Neuronal stem cell (in vitro differentiated cells): ENCODE measurements at regions not wholly inside any gene's neighbourhood (a gene's known extent, or its start where the extent isn't known, plus 50 kb on each side); places are given as distances from the start of the nearest gene placed in this dataset.

Source experiments
- DNase-seq: peaks from one replicate; pipeline ENCODE4 v3.0.0-alpha.2; 2013; ENCODE audit warnings: low spot score
- H2AFZ ChIP-seq: one replicate; pipeline ENCODE4 v1.6.1; 2013; ENCODE audit warnings: mild to moderate bottlenecking, low read length, inconsistent platforms
- H2AK5ac ChIP-seq: 2 replicates; pipeline ENCODE4 v1.6.1; 2013; ENCODE audit warnings: low read depth, mild to moderate bottlenecking, inconsistent platforms, low read length, moderate library complexity, mixed read lengths
- H2BK120ac ChIP-seq: 2 replicates; pipeline ENCODE4 v1.6.1; 2013; ENCODE audit warnings: low read depth, mild to moderate bottlenecking, inconsistent platforms, low read length, moderate library complexity, mixed read lengths
- H2BK12ac ChIP-seq: one replicate; pipeline ENCODE4 v1.6.1; 2013; ENCODE audit warnings: low read length, inconsistent platforms
- H2BK15ac ChIP-seq: 2 replicates; pipeline ENCODE4 v1.6.1; 2013; ENCODE audit warnings: mild to moderate bottlenecking, low read length, inconsistent platforms, mixed read lengths
- H2BK5ac ChIP-seq: one replicate; pipeline ENCODE4 v1.6.1; 2013; ENCODE audit warnings: inconsistent platforms, mild to moderate bottlenecking, low read length, moderate library complexity
- H3K14ac ChIP-seq: one replicate; pipeline ENCODE4 v1.6.1; 2013; ENCODE audit warnings: low read length, inconsistent platforms
- H3K18ac ChIP-seq: 2 replicates; pipeline ENCODE4 v1.6.1; 2013; ENCODE audit warnings: low read length, inconsistent platforms
- H3K23ac ChIP-seq: 2 replicates; pipeline ENCODE4 v1.6.1; 2013; ENCODE audit warnings: low read depth, mild to moderate bottlenecking, mixed read lengths, low read length, inconsistent platforms; ENCODE audit not compliant: poor library complexity
- H3K27ac ChIP-seq: replicated peaks from 3 replicates; pipeline ENCODE4 v1.5.1; 2013; ENCODE audit warnings: low read length, inconsistent platforms
- H3K27me3 ChIP-seq, 3 experiments: 2 replicates each; pipeline ENCODE4 v1.6.1; 2013; ENCODE audit warnings: low read length in 3 of 3, mild to moderate bottlenecking in 2 of 3, inconsistent platforms in 1 of 3, low read depth in 1 of 3, mixed read lengths in 1 of 3, moderate library complexity in 1 of 3; ENCODE audit not compliant: control insufficient read depth in 3 of 3, insufficient read depth in 3 of 3
- H3K36me3 ChIP-seq, 2 donors: replicated peaks in 1 of 2; 2 replicates each; pipeline ENCODE4 v1.6.1; 2013; ENCODE audit warnings: low read length in 2 of 2; ENCODE audit not compliant: control insufficient read depth in 2 of 2, insufficient read depth in 2 of 2
- H3K4ac ChIP-seq: 2 replicates; pipeline ENCODE4 v1.6.1; 2013; ENCODE audit warnings: inconsistent platforms, mild to moderate bottlenecking, low read length, moderate library complexity
- H3K4me1 ChIP-seq, 2 donors: 1 replicate in 1 of 2; 2 replicates in 1 of 2; pipeline ENCODE4 v1.6.1; 2013; ENCODE audit warnings: low read length in 2 of 2, low read depth in 1 of 2; ENCODE audit not compliant: control insufficient read depth in 2 of 2, insufficient read depth in 1 of 2
- H3K4me2 ChIP-seq: one replicate; pipeline ENCODE4 v1.6.1; 2013; ENCODE audit warnings: mild to moderate bottlenecking, low read length, inconsistent platforms; ENCODE audit not compliant: insufficient read depth, poor library complexity, severe bottlenecking
- H3K4me3 ChIP-seq, 2 donors: 2 replicates each; pipeline ENCODE4 v1.5.1; 2013; ENCODE audit warnings: low read length in 2 of 2, mild to moderate bottlenecking in 2 of 2, inconsistent platforms in 1 of 2, moderate library complexity in 1 of 2
- H3K79me1 ChIP-seq: one replicate; pipeline ENCODE4 v1.6.1; 2013; ENCODE audit warnings: low read depth, mild to moderate bottlenecking, inconsistent platforms, low read length, moderate library complexity
- H3K9ac ChIP-seq: one replicate; pipeline ENCODE4 v1.6.1; 2013; ENCODE audit warnings: mild to moderate bottlenecking, low read depth, low read length, inconsistent platforms; ENCODE audit not compliant: poor library complexity
- H3K9me3 ChIP-seq, 2 donors: replicated peaks in 1 of 2; 2 replicates each; pipeline versions ENCODE3 to v1.6.1; 2013; ENCODE audit warnings: low read length in 2 of 2, mild to moderate bottlenecking in 2 of 2, inconsistent platforms in 1 of 2, low read depth in 1 of 2, mixed read lengths in 1 of 2, moderate library complexity in 1 of 2; ENCODE audit not compliant: control insufficient read depth in 2 of 2, insufficient read depth in 1 of 2
- H4K8ac ChIP-seq: one replicate; pipeline ENCODE4 v1.6.1; 2013; ENCODE audit warnings: low read depth, mild to moderate bottlenecking, inconsistent platforms, low read length, moderate library complexity
- H4K91ac ChIP-seq: one replicate; pipeline ENCODE4 v1.6.1; 2013; ENCODE audit warnings: low read length, low read depth, mild to moderate bottlenecking, inconsistent platforms; ENCODE audit not compliant: poor library complexity
- WGBS, 2 donors: extraction: QIAGEN DNeasy Blood & Tissue Kit; methylation state at CpG; one replicate each; pipeline ENCODE4 v1.1.7; 2013; ENCODE audit warnings: missing lambda C conversion rate in 2 of 2, mixed read lengths in 1 of 2; ENCODE audit not compliant: insufficient read length in 2 of 2, insufficient replicate concordance in 1 of 2; ENCODE audit errors: extremely low coverage in 2 of 2; 5-methylcytosine and 5-hydroxymethylcytosine counted together

DNA sequence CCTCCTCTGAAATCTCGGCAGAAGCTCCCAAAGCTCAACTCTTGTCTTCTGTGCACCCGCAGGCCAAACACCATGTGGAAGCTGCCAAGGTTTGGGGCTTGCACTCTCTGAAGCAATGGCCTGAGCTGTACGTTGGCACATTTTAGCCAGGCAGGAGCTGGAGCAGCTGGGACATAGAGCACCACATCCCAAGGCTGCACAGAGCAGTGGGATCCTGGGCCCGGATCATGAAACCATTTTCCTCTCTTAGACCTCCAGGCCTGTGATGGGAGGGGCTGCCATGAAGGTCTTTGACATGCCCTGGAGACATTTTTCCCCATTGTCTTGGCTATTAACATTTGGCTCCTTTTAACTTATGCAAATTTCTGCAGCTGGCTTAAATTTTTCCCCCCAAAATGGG is 567.1 kb upstream of the ZNF608 start:
- H3K4me3 ChIP-seq = no peak overlapping the region
- H3K14ac ChIP-seq = no peak overlapping the region
- H3K4ac ChIP-seq = no peak overlapping the region
- H3K9me3 ChIP-seq = peaks cover 0 to 21% of the 10 kb centered on the region in 2 donors
- no peaks in the 10 kb centered on the region for H3K79me1 ChIP-seq
- peaks cover 1 to 24% of the 10 kb centered on the region in 2 donors for H3K4me1 ChIP-seq
- H2AFZ ChIP-seq = no peak overlapping the region
- H3K23ac ChIP-seq = no peak overlapping the region
- DNase-seq = no peak
- H2BK5ac ChIP-seq = no peak overlapping the region
- H3K4me2 ChIP-seq = no peak overlapping the region
- no peak overlapping the region for H3K27ac ChIP-seq
- no peak overlapping the region for H3K9ac ChIP-seq
- H3K36me3 ChIP-seq = no peaks in the 10 kb centered on the region
- no peak overlapping the region for H2BK15ac ChIP-seq
- WGBS, 2 donors = no CpG with 5 or more reads among the region's 4 CpGs
- H4K91ac ChIP-seq = no peak overlapping the region
- H2BK120ac ChIP-seq = no peak overlapping the region
- H4K8ac ChIP-seq = no peak overlapping the region
- H2BK12ac ChIP-seq = no peak overlapping the region
- H3K18ac ChIP-seq = peak overlapping the region; percentile 31
- H2AK5ac ChIP-seq = no peak overlapping the region
- no peaks in the 10 kb centered on the region for H3K27me3 ChIP-seq

DNA sequence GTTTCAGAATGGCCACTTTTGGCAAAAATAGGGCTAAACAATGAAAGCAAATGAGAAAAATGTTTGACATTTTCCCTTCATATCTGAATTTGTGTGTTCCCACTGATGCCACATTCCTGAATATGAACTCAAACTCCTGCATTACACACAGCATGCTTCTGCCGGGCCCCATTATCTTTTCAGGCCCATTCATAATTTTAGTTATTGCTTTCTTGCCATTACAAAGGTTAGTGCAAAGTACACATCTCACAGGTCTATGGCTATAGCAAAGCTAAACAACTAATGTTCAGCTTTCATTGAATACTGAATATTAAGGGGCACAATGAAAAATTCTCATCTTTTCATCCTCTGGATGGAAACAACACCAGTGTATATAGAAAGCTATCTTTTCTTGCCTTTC is 568.9 kb upstream of the ZNF608 start:
- no peak overlapping the region for H2BK5ac ChIP-seq
- no peaks in the 10 kb centered on the region for H3K36me3 ChIP-seq
- WGBS, 2 donors = no CpG with 5 or more reads among the region's 1 CpG

DNA sequence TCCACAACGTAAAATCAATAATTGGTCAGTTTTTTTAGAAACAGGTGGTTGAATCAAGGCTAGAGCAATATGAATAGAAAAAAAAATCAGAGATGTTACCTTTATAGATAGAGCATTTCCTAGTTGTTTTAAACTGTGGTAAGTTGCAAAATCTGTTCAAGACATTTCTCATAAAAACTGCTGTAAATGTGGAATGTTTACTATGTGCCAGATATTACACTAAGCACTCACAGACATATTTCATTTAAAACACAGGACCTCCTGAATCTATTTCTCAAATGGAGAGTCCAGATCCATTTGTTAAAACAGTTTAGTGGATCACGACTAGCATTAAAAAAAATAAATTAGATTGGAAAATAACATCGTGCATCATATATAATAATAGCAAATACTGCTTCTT is 570.0 kb upstream of the ZNF608 start:
- Histone ChIP-seq H3K9me3 (peaks cover 0 to 24% of the 10 kb centered on the region in 2 donors), H2BK15ac (no peak overlapping the region), H3K27me3 (no peaks in the 10 kb centered on the region), H2BK12ac (no peak overlapping the region), H2BK5ac (no peak overlapping the region), H3K4ac (no peak overlapping the region), H2BK120ac (no peak overlapping the region), H2AK5ac (no peak overlapping the region), H3K79me1 (no peaks in the 10 kb centered on the region), H3K14ac (no peak overlapping the region), H2AFZ (no peak overlapping the region), H3K18ac (no peak overlapping the region), H4K8ac (no peak overlapping the region), H4K91ac (no peak overlapping the region), H3K4me2 (no peak overlapping the region), H3K23ac (no peak overlapping the region), H3K27ac (no peak overlapping the region), H3K4me3 (no peak overlapping the region), H3K36me3 (no peaks in the 10 kb centered on the region), H3K9ac (no peak overlapping the region), H3K4me1 (peaks cover 3 to 24% of the 10 kb centered on the region in 2 donors)
- no peak for DNase-seq
- no CpG with 5 or more reads among the region's 3 CpGs for WGBS, 2 donors

More for the DNA sequence above, 568.9 kb upstream of the ZNF608 start:
- peaks cover 3 to 24% of the 10 kb centered on the region in 2 donors for H3K4me1 ChIP-seq
- no peak overlapping the region for H3K23ac ChIP-seq
- H2BK15ac ChIP-seq = no peak overlapping the region
- H3K27ac ChIP-seq = no peak overlapping the region
- no peak for DNase-seq
- no peak overlapping the region for H3K4me3 ChIP-seq
- H3K27me3 ChIP-seq = no peaks in the 10 kb centered on the region
- no peaks in the 10 kb centered on the region for H3K79me1 ChIP-seq
- H2BK120ac ChIP-seq = no peak overlapping the region
- no peak overlapping the region for H2BK12ac ChIP-seq
- H3K18ac ChIP-seq = no peak overlapping the region
- H2AK5ac ChIP-seq = no peak overlapping the region
- no peak overlapping the region for H3K4ac ChIP-seq
- H3K9ac ChIP-seq = no peak overlapping the region
- H3K14ac ChIP-seq = no peak overlapping the region
- H2AFZ ChIP-seq = no peak overlapping the region
- no peak overlapping the region for H3K4me2 ChIP-seq
- H3K9me3 ChIP-seq = peaks cover 0 to 24% of the 10 kb centered on the region in 2 donors
- no peak overlapping the region for H4K8ac ChIP-seq
- no peak overlapping the region for H4K91ac ChIP-seq

DNA sequence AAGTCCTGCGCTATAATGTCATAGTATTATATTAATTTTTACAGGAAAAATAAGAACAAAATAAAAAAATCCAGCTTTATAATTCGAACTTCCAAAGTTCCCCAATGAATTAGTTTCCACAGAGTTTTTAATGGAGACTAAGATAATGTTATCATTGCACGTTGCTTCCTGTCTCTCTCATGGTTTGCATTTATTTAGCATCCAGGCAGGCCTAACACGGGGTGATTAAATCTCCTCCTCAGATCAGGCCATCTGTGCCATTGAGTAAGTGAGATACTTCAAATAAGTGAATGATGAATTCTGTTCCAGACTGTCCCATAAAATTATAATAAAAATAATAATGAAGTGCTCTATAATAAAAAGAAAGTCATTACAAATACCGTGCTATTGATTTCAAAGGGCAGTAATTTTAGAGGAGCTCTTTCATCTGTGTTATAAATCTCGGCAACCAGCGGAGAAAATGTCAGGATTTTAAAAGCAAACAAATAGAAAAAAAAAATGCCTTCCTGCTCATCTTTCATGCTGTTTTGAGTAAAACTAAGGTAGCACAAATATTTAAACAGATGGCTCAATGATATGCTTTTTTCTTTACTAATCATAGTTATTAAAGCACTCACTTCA is 570.6 kb upstream of the ZNF608 start:
- WGBS, 2 donors = no CpG with 5 or more reads among the region's 7 CpGs
- H3K9me3 ChIP-seq = peaks cover 0 to 24% of the 10 kb centered on the region in 2 donors
- H2AFZ ChIP-seq = peak overlapping the region; percentile 51
- no peak overlapping the region for H3K4me3 ChIP-seq
- peaks cover 3 to 24% of the 10 kb centered on the region in 2 donors for H3K4me1 ChIP-seq
- no peak overlapping the region for H2BK120ac ChIP-seq
- H3K27ac ChIP-seq = no peak overlapping the region
- no peak overlapping the region for H4K8ac ChIP-seq
- no peak overlapping the region for H3K4ac ChIP-seq
- H2BK5ac ChIP-seq = no peak overlapping the region
- H3K23ac ChIP-seq = no peak overlapping the region
- no peaks in the 10 kb centered on the region for H3K27me3 ChIP-seq
- no peak overlapping the region for H3K14ac ChIP-seq
- no peak overlapping the region for H2BK15ac ChIP-seq
- H3K36me3 ChIP-seq = no peaks in the 10 kb centered on the region
- no peak overlapping the region for H3K4me2 ChIP-seq
- no peak for DNase-seq
- no peak overlapping the region for H3K18ac ChIP-seq
- no peak overlapping the region for H2AK5ac ChIP-seq
- no peak overlapping the region for H2BK12ac ChIP-seq
- no peaks in the 10 kb centered on the region for H3K79me1 ChIP-seq
- no peak overlapping the region for H4K91ac ChIP-seq
- H3K9ac ChIP-seq = no peak overlapping the region
